Sciatic nerve (tissue), 2 donors: ENCODE measurements at regions not wholly inside any gene's neighbourhood (a gene's known extent, or its start where the extent isn't known, plus 50 kb on each side); places are given as distances from the start of the nearest gene placed in this dataset.
"Not testable (repeated sequence)": the region's sequence is repeated elsewhere in the genome, so short reads cannot be mapped to it uniquely, and the experiment has no call there.

Experiments
- ATAC-seq: fragments of 200-7000 bp; cut with Tn5 transposase; one replicate; pipeline ENCODE4 v1.9.1; 2020; ENCODE audit warnings: mild to moderate bottlenecking, moderate library complexity
- DNase-seq: peaks from one replicate; pipeline ENCODE4 v3.0.0-alpha.2; 2020; ENCODE audit warnings: low spot score
- intact Hi-C: fragments of 100-400 bp; cut with DNase I; formaldehyde crosslinking; loops from one replicate; pipeline ENCODE4 v1.14.2; 2022
- donor health status: DM: no; HTN: no; CAD: no.
- donor health status: DM: no; HTN: no; CAD: no.

DNA sequence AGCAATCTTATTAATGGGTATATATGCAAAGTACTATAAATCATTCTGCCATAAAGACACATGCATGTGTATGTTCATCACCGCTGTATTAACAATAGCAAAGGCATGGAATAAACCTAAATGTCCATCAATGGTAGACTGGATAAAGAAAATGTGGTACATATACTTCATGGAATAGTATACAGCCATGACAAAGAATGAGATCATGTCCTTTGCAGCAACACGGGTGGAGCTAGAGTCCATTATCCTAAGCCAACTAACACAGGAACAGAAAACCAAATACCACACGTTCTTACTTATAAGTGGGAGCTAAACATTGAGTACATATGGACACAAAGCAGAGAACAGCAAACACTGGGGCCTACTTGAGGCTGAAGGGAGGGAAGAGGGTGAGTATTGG is 720.8 kb downstream of the GLUD2 start:
- DNase-seq, ATAC-seq, intact Hi-C loops: not testable (repeated sequence)

- intact Hi-C loops = no loop called here
- ATAC-seq = no peak
- no peak for DNase-seq
Measured at GRCh38 chrX:121781991-121782390, 734.6 kb downstream of the GLUD2 start.

DNA sequence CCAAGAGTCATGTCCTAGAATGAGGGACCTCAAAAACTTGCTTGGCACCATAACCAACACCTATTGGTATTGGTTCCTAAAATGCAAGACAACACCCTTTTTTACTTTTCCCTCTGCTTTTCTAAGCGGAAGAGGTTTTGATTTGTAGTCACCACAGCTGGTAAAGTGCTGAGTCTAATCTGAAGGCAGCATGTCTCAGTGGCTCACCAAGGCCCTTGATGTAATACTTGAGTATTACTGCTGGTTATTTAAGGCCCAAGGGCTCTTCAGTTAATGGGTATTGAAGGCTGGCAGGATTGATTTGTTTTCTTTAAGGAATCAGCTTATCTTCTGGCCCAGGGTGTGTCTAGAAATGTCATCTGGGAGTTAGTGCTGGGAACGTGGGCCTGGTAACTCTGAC is 735.1 kb downstream of the GLUD2 start:
- intact Hi-C loops = no loop called here
- DNase-seq = no peak
- ATAC-seq = no peak

DNA sequence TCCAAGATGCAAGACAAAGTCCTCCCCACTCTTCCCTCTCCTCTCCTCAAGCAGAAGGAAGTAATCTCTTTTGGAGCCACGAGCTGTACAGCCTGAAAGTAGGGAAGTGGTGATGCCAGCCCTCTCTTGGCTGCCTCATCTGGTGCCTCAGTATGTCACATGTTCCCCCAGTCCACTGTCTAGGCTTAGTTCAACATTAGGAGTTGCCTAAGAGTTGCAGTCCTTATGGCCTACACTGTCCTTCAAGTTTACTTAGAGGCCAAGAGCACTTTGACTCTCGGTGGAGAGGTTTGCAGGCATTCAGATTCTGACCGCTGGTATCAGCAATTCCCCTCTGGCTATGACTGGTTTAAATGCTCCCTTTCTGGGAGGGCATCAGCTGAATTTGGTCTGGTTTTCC is 735.6 kb downstream of the GLUD2 start:
- intact Hi-C loops = no loop called here
- DNase-seq (no peak), ATAC-seq (no peak)

DNA sequence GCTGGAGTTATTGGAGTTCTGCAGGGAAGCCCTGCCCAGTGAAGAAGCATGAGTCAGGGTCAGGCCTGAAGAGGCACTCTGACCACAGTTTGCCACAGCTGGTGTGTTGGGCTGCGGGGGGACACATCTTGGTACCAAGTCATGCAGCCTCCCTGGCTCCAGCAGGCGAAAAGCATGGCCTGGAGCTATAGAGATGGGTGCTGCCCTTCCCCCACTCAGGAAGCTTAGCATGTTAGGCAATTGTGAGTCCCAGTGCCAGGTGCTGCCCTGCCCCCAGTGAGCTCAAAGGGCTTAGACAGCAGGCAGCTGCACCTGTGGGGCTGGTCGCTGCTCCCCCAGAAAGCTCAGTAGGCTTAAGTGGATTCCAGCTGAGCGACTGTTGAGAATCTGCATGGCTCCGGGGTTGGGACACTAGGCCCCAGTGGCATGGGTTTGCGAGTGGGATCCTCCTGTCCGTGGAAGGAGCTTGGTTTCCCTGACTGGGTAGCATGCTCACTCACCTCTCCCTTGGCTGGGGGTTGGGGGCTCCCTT is 755.5 kb downstream of the GLUD2 start:
- intact Hi-C loops = no loop called here
- no peak for ATAC-seq
- no peak for DNase-seq

GRCh38 chrX:121823406-121823805 is 776.0 kb downstream of the GLUD2 start:
- intact Hi-C loops = no loop called here
- ATAC-seq (no peak), DNase-seq (no peak)

DNA sequence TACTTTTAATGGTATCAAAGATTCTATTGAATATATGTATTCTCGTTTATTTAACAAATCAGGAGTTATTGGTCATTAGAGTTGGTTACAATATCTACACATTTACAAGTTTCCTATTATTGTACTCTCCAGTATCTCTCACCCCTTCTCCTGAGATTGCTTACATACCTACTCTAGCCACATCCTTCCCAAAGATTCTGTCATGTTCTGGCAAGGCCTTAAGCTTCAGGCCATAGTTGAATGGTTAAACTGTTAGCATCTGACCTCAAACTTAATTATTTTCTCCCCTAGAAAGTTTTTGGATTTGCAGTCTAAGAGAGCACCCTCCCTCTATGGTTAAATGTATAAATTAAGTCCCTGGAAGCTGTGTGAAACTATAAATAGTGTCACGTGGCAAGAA is 784.2 kb downstream of the GLUD2 start:
- intact Hi-C loops = no loop called here
- no peak for ATAC-seq
- DNase-seq = no peak

DNA sequence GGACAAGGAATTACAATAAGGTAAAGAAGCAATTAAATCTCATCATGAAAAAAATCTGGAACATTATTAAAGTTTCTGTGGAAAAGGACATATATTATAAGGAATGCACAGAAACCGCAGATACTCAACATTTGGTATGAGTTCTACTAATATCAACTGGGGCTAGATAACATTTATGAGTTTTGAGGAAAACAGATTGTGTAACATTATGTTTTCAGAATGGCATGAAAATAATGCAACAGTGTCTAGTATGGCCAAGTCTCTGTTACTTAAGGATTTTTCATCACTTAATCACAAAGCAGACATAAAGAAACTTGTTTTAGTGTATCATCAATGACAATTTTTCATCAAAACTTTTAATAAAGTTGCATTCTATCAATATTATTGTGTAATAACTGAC is 785.0 kb downstream of the GLUD2 start:
- intact Hi-C loops = no loop called here
- ATAC-seq (no peak), DNase-seq (no peak)

GRCh38 chrX:121836000-121836399 is 788.6 kb downstream of the GLUD2 start:
- no peak for ATAC-seq
- DNase-seq = no peak
- intact Hi-C loops = no loop called here

DNA sequence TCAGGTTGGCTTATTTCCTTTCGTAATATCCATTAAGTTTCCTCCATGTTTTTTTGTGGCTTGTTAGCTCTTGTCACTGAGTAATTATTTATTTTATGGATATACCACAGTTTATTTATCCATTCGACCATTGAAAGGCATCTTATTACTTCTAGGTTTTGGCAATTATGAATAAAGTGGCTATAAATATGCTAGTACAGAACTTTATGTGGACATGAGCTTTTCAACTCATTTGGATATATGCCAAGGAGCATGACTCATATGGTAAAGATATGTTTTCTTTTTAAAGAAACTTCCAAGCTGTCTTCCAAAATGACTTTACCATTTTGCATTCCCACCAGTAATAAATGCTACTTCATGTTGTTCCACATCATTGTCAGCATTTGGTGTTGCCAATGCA is 803.6 kb downstream of the GLUD2 start:
- ATAC-seq = no peak
- intact Hi-C loops = no loop called here
- no peak for DNase-seq

DNA sequence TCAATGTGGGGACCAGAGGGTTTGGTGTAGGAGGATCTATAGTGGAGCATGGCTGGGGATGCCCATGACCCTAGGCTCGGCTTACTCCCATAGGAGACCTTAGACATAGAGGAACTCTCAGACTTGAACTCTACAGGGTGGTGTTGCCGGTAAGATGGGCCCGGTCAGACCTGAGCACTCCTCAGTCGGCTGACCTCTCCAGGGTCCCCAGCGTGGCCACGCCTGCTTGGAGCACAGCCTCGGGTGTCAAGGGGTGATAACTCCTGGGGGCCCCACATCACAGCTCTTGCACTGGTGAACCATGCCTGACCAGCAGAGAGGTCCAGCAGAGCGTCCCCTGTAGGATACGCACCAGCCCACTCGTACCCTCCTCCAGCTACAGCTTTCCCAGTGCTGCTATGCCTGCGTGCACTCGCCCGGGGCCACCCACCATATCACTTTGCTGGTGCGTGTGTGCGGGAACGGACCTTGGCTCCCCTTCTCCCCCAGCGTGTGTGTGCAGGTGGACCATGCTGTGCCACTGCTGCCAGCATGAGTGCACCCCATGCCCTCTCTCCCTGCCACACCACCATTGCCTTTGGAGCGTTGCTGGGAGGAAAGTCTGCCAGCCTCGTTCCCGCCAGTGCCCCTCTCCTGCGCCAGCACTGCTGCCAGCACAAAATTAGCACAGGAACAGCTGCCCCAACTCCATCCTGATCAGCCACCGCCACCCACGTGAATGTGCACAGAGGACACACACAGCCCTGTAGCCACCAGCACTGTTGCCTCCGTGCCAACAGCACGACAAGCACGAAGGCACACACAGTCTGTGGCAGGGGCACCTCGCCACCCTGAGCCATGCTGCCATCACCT is 806.6 kb downstream of the GLUD2 start:
- intact Hi-C loops = no loop called here
- DNase-seq (no peak), ATAC-seq (no peak)

DNA sequence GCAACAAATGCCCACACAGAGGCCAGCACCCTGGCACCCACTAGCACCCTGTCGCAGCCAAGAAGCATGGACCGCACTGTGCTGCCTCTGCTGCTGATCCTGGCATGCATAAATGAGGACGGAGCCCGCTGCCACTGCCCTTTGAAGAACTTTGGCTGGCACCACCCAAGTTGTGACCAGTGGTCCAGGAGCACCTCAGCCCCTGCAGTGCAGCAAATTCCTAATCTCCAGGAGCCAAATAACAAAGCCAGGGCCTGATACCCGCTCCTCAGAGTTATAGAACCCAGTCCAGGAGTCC is 807.2 kb downstream of the GLUD2 start:
- intact Hi-C loops = no loop called here
- no peak for ATAC-seq

GRCh38 chrX:121858867-121859647 is 811.6 kb downstream of the GLUD2 start:
- ATAC-seq (no peak), DNase-seq (no peak)
- intact Hi-C loops = no loop called here

More for the DNA sequence above, 807.2 kb downstream of the GLUD2 start:
- no peak for DNase-seq

DNA sequence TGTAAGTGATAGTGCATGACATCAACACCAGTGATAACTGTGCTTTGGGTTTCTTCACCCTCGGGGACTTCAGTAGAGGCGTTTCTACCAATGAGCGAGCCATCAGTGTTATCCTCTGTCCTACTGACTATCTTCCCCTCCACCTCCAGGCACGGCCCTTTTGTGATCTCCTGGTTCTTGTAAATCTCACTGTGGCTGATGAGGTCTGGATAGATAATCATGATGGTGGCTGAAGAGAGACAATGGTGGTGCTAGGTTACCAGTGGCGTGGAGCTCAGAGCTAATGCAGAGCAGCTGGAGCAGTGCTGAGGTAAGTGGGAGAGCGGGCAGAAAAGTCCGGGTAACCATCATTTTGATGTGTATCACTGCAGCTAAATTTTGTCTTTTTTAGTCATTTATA is 816.6 kb downstream of the GLUD2 start:
- no peak for ATAC-seq
- no peak for DNase-seq
- intact Hi-C loops = no loop called here

DNA sequence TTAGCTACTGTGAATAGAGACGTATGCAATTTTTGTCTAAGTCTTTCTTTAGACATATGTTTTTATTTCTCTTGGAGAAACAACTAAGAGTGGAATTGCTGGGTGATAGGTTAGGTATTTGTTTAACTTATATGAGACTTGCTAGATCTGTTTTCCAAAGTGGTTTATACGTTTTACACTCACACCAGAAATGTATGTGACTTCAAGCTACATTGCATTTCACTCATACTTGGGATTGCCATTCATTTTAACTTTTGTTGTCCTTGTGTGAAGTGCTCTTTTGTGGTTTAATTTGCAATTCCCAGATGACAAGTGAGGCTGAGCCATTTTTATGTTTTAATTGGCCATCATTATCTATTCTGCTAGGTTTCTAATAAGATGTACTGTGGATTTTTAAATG is 817.2 kb downstream of the GLUD2 start:
- DNase-seq = no peak
- ATAC-seq = no peak
- intact Hi-C loops = no loop called here

DNA sequence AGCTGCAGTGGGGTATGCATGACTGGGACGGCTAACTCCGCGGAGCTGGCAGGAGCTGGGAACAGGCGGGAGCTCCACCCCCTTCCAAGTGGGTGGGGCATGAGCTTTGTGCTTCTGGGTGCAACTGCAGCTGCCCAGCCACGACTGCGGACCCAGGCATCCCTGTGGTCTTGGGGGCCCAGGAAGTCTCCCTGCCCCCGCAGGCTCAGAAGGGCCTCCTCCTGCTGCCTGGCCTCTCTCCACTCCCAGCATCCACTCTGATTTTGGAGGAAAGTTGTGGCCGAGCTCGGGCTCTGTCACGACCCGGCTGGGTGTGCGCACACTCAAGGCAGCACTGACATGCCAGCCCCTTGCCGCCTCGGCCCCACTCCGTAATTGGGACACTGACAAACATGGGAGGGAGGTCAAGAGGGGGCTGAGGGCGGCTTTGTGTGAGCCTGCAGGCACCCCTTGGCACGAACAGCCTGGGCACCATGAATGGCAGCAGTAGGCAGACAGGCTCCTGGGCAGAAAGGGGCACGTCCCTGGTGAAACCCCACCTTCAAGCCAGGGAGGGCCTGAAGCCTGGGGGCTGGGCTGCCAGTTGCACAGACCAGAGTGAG is 822.6 kb downstream of the GLUD2 start:
- ATAC-seq (no peak), DNase-seq (no peak)
- intact Hi-C loops = no loop called here

- ATAC-seq (no peak), DNase-seq (no peak)
- intact Hi-C loops = no loop called here
Measured at GRCh38 chrX:121871122-121871521, 823.7 kb downstream of the GLUD2 start.

GRCh38 chrX:121876305-121876704 is 828.9 kb downstream of the GLUD2 start:
- intact Hi-C loops = no loop called here
- ATAC-seq (no peak), DNase-seq (no peak)

- ATAC-seq, intact Hi-C loops: not testable (repeated sequence)
Measured at GRCh38 chrX:121877337-121877736, 829.9 kb downstream of the GLUD2 start.

DNA sequence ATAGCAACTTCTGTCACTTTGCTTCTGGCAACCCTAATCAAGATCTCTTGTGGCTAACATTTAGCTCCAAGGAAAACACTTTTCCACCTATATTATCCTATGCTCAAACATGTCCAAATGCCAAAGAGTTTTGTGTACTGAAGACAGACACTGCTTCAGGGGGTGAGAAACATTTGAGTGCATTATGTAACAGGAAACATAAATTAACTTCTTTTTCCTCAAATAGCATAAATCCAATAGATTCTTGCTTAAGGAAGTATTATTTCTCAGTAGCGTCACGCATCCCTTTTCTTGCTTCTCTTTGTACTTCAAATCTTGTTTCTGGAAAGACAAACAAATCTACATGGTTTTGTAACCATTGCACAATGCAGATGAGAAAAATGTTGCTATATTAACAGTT is 839.1 kb downstream of the GLUD2 start:
- ATAC-seq = no peak
- intact Hi-C loops = no loop called here
- no peak for DNase-seq

More at GRCh38 chrX:121877337-121877736, 829.9 kb downstream of the GLUD2 start:
- DNase-seq = not testable (repeated sequence)
